ENCODE measurements at regions not wholly inside any gene's neighbourhood (a gene's known extent, or its start where the extent isn't known, plus 50 kb on each side); places are given as distances from the start of the nearest gene placed in this dataset.
"Not testable (repeated sequence)": the region's sequence is repeated elsewhere in the genome, so short reads cannot be mapped to it uniquely, and the experiment has no call there.

- Histone ChIP-seq H3K9ac (ENCODE audit: low read length) (no peak overlapping the region), H3K4me2 (ENCODE audit: low read length) (no peak overlapping the region), H3K27me3 (ENCODE audit: low read depth, low read length) (no peaks in the 10 kb centered on the region), H3K79me2 (ENCODE audit: low read length) (no peaks in the 10 kb centered on the region), H2AFZ (ENCODE audit: low read depth, low read length) (no peak overlapping the region), H4K20me1 (ENCODE audit: insufficient read depth, low read length) (no peaks in the 10 kb centered on the region), H3K4me1 (ENCODE audit: low read length) (no peaks in the 10 kb centered on the region), H3K27ac (ENCODE audit: low read length) (no peak overlapping the region), H3K36me3 (replicated peaks; ENCODE audit: low read depth, low read length) (no peaks in the 10 kb centered on the region), H3K4me3 (ENCODE audit: low read length) (no peak overlapping the region), H3K9me3 (ENCODE audit: insufficient read depth, low read length) (no peaks in the 10 kb centered on the region)
- TF ChIP-seq EZH2phosphoT487 (IDR thresholded peaks at IDR 0.05; ENCODE audit: low read depth) (no peak), CTCF (IDR thresholded peaks at IDR 0.05; ENCODE audit: low read depth, low read length) (no peak)
These were observed 93.1 kb upstream of the RBFOX1 start for GRCh38 chr16:7239547-7239946.

- no peak overlapping the region for H2AFZ ChIP-seq (ENCODE audit: low read depth, low read length)
- H3K4me2 ChIP-seq (ENCODE audit: low read length): no peak overlapping the region
- H3K79me2 ChIP-seq (ENCODE audit: low read length): no peaks in the 10 kb centered on the region
- no peak overlapping the region for H3K9ac ChIP-seq (ENCODE audit: low read length)
- TF ChIP-seq EZH2phosphoT487 (IDR thresholded peaks at IDR 0.05; ENCODE audit: low read depth): no peak
- no peak for TF ChIP-seq CTCF (IDR thresholded peaks at IDR 0.05; ENCODE audit: low read depth, low read length)
- no peaks in the 10 kb centered on the region for H3K27me3 ChIP-seq (ENCODE audit: low read depth, low read length)
- H3K27ac ChIP-seq (ENCODE audit: low read length): no peak overlapping the region
- no peaks in the 10 kb centered on the region for H3K4me1 ChIP-seq (ENCODE audit: low read length)
- no peak overlapping the region for H3K4me3 ChIP-seq (ENCODE audit: low read length)
- H4K20me1 ChIP-seq (ENCODE audit: insufficient read depth, low read length): no peaks in the 10 kb centered on the region
- H3K36me3 ChIP-seq (replicated peaks; ENCODE audit: low read depth, low read length): no peaks in the 10 kb centered on the region
- H3K9me3 ChIP-seq (ENCODE audit: insufficient read depth, low read length): no peaks in the 10 kb centered on the region
These were observed 95.7 kb upstream of the RBFOX1 start for GRCh38 chr16:7236824-7237410.

- Histone ChIP-seq H4K20me1 (ENCODE audit: insufficient read depth, low read length) (no peaks in the 10 kb centered on the region), H3K4me1 (ENCODE audit: low read length) (no peaks in the 10 kb centered on the region), H3K36me3 (replicated peaks; ENCODE audit: low read depth, low read length) (no peaks in the 10 kb centered on the region), H3K4me2 (ENCODE audit: low read length) (no peak overlapping the region), H3K9me3 (ENCODE audit: insufficient read depth, low read length) (no peaks in the 10 kb centered on the region), H3K4me3 (ENCODE audit: low read length) (no peak overlapping the region), H3K27me3 (ENCODE audit: low read depth, low read length) (no peaks in the 10 kb centered on the region), H2AFZ (ENCODE audit: low read depth, low read length) (no peak overlapping the region), H3K27ac (ENCODE audit: low read length) (no peak overlapping the region), H3K9ac (ENCODE audit: low read length) (no peak overlapping the region), H3K79me2 (ENCODE audit: low read length) (no peaks in the 10 kb centered on the region)
- no peak for TF ChIP-seq CTCF (IDR thresholded peaks at IDR 0.05; ENCODE audit: low read depth, low read length)
These were observed 98.7 kb upstream of the RBFOX1 start for GRCh38 chr16:7233975-7234374.

- Histone ChIP-seq H3K27ac (ENCODE audit: low read length) (no peak overlapping the region), H3K4me1 (ENCODE audit: low read length) (no peaks in the 10 kb centered on the region), H3K4me2 (ENCODE audit: low read length) (no peak overlapping the region), H4K20me1 (ENCODE audit: insufficient read depth, low read length) (no peaks in the 10 kb centered on the region), H3K79me2 (ENCODE audit: low read length) (no peaks in the 10 kb centered on the region), H3K9me3 (ENCODE audit: insufficient read depth, low read length) (no peaks in the 10 kb centered on the region), H3K36me3 (replicated peaks; ENCODE audit: low read depth, low read length) (no peaks in the 10 kb centered on the region), H3K27me3 (ENCODE audit: low read depth, low read length) (no peaks in the 10 kb centered on the region), H3K4me3 (ENCODE audit: low read length) (no peak overlapping the region), H3K9ac (ENCODE audit: low read length) (no peak overlapping the region), H2AFZ (ENCODE audit: low read depth, low read length) (no peak overlapping the region)
- TF ChIP-seq CTCF (IDR thresholded peaks at IDR 0.05; ENCODE audit: low read depth, low read length): no peak
- TF ChIP-seq EZH2phosphoT487 (IDR thresholded peaks at IDR 0.05; ENCODE audit: low read depth): no peak
These were observed 100.9 kb upstream of the RBFOX1 start for GRCh38 chr16:7231762-7232161.

- not testable (repeated sequence) for H4K20me1 ChIP-seq (ENCODE audit: insufficient read depth, low read length); H3K9ac ChIP-seq (ENCODE audit: low read length)
These were observed 103.0 kb upstream of the RBFOX1 start for GRCh38 chr16:7229433-7230218.

More at GRCh38 chr16:7229433-7230218, 103.0 kb upstream of the RBFOX1 start:
- not testable (repeated sequence) for H2AFZ ChIP-seq (ENCODE audit: low read depth, low read length); H3K27me3 ChIP-seq (ENCODE audit: low read depth, low read length); H3K79me2 ChIP-seq (ENCODE audit: low read length); H3K9me3 ChIP-seq (ENCODE audit: insufficient read depth, low read length); H3K4me3 ChIP-seq (ENCODE audit: low read length); H3K36me3 ChIP-seq (replicated peaks; ENCODE audit: low read depth, low read length); H3K4me1 ChIP-seq (ENCODE audit: low read length); H3K4me2 ChIP-seq (ENCODE audit: low read length); H3K27ac ChIP-seq (ENCODE audit: low read length)
